NCI-H187 (cell line): ENCODE measurements at regions not wholly inside any gene's neighbourhood (a gene's known extent, or its start where the extent isn't known, plus 50 kb on each side); places are given as distances from the start of the nearest gene placed in this dataset.
"Not testable (repeated sequence)": the region's sequence is repeated elsewhere in the genome, so short reads cannot be mapped to it uniquely, and the experiment has no call there.

Experiments
- DNase-seq, 2 experiments: peaks; one replicate each; lab custom pipeline; 2025; lab: John Stamatoyannopoulos, UW

GRCh38 chr7:69515495-69516212 is 82.6 kb upstream of the AUTS2 start:
- no peak for DNase-seq

- DNase-seq: no peak
Measured at GRCh38 chr7:69516238-69516820, 81.9 kb upstream of the AUTS2 start.

DNA sequence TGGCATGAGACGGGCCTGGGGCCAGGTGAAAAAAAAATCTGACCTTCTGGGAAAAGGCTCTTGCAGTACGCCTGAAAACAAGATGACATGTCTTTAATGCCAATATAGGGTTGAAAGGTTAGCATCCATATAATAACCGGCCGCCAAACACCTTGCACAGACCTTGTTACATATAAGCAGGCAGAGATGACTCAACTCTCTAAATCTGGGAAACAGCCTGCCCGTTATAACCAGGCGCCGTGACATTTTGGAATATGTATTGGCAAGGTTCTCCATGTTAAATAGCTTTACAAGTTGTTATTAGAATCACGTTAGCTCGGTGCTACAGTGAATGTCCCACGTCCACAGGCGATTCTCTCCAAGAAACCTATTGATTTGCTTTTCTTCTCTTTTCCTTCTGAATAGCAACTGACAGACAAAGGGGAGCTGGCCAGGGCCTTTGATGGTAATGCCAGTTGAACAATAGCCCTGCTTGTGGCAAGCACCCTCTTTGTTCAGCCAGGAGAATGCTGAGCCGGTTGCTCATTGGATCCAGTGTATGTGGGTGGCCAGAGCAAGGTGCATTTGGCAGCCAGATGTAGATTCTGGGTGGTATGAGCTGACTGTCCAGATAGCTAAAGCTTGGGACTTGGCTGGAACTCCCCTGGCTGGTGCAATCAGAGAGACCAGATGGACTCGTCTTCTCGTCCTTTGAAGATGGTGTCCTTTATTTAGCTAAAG is 80.1 kb upstream of the AUTS2 start:
- DNase-seq: no peak

GRCh38 chr7:69518705-69519077 is 79.6 kb upstream of the AUTS2 start:
- DNase-seq: no peak

DNA sequence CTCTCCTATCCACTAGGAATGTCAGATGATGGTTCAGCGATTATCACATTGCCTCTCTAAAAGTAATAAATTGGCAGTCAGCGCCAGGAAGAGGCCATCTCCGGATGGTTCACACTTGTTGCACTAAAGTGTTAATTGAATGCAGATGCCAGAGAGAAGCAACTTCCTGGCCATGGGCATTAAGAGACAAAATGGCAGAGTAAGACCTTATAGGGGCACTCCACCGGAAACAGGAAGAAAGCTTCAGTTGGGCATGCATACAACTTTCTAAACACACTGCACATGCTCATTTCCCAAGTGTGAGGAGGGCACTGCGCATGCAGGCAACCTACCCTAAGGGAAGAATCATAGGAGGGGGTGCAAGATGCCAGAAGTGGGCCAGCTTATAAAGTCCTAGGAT is 71.7 kb upstream of the AUTS2 start:
- DNase-seq: no peak

GRCh38 chr7:69527706-69528105 is 70.6 kb upstream of the AUTS2 start:
- no peak for DNase-seq

DNA sequence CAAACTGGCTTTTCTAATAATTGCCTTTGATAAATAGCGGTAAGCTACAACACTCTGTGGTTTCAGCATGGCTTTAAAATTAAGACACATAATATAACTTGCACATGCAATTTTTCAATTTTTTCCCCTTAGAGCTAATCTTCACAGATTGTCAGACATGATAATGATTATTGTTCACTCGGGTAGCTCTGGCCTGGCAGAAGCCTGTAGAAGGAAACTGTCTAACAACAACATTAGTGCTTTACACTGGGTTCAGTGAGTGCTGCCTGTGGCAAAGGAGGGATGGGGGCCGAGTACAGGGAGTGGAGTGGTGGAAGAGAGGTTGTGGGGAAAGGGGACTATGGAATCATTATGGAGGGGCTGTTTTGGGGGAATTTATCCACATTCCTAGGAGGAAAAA is 67.2 kb upstream of the AUTS2 start:
- no peak for DNase-seq

- DNase-seq: no peak
Measured at GRCh38 chr7:69534461-69535041, 63.7 kb upstream of the AUTS2 start.

DNA sequence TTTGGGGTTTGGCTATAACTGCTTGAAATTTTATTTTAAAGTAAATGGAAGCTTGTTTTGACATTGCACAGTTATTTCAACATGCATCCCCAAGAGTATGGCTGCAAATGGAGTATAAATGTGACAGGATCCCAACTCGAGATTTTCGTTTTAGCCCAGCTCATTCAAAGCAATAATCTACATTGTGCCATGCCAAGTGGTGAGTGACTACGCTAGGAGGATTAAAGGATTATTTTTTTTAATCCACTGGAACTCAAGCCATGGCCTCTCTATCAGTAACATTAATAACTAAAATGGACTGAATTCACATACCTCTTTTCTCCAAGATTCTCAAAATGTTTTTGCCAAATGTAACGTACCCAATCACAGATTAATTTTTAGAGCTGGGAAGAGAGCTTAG is 60.6 kb upstream of the AUTS2 start:
- DNase-seq: no peak

DNA sequence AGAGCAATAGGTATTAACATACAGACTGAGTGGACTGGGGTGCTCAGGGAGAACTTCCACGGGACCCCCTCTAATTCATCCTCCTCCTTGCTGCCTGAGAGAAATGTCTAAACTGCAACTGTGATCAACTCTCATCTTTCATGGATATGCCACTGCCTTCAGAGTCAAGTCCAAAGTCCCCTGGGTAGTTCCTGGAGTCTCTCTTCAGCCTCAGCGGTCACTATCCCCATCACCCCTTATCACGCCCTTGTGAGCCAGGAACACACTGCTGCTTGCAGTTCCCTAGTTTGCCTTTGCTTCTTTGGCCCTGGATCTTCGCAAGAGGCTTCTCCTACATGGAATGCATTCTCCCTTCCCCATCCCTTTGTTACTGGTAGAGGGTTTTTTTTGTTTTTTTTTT is 58.7 kb upstream of the AUTS2 start:
- no peak for DNase-seq

DNA sequence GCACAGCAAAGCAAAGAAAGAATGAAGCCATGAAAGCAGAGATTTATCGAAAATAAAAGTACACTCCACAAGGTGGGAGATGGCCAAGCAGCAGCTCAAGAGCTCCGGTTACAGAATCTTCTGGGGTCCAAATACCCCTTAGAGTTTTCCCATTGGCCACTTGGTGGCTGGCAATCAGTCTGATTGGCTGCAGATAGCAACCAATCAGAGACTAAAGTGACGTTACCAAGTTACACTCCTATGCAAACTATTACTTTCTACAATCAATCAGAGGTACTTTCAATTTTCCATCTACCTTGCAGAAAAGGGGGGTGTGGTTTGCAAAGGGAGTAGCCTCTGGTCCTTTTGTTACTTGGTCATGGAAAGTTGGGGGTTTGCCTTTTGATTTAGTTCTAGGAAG is 58.0 kb upstream of the AUTS2 start:
- DNase-seq: no peak

DNA sequence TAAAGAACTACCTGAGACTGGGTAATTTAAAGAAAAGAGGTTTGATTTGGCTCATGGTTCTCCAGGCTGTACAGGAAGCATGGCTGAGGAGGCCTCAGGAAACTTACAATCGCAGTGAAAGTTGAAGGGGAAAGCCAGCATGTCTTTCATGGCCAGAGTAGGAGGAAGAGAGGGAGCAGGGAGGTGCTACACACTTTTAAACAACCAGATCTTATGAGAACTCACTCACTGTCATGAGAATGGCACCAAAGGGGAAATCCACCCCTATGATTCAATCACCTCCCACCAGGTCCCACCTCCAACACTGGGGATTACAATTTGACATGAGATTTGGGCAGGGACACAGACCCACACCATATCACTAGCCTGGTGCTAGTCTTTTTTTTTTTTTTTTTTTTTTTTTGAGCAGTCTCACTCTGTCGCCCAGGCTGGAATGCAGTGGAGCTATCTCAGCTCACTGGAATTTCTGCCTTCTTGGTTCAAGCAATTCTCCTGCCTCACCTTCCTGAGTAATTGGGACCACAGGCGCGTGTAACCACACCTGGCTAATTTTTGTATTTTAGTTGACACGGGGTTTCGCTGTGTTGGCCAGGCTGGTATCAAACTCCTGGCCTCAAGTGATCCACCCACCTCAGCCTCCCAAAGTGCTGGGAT is 56.4 kb upstream of the AUTS2 start:
- DNase-seq: not testable (repeated sequence)

GRCh38 chr7:69545175-69545574 is 53.1 kb upstream of the AUTS2 start:
- DNase-seq: no peak
